ENCODE measurements at regions not wholly inside any gene's neighbourhood (a gene's known extent, or its start where the extent isn't known, plus 50 kb on each side); places are given as distances from the start of the nearest gene placed in this dataset.

GRCh38 chr10:130780763-130781162, 530.8 kb downstream of the TCERG1L start:
- TF ChIP-seq GATA2 (IDR thresholded peaks at IDR 0.05; ENCODE audit: low read depth, low read length), result no peak
- no peak for TF ChIP-seq GATA3 (IDR thresholded peaks at IDR 0.05; ENCODE audit: low read depth, low read length)

Measured in SH-SY5Y (cell line).